D721Med (cell line): ENCODE measurements at regions not wholly inside any gene's neighbourhood (a gene's known extent, or its start where the extent isn't known, plus 50 kb on each side); places are given as distances from the start of the nearest gene placed in this dataset.

Source experiments
- DNase-seq: peaks from one replicate; pipeline ENCODE4 v3.0.0; 2011; ENCODE audit warnings: low spot score; ENCODE audit not compliant: insufficient read length
- FAIRE-seq: peaks from 2 replicates; lab custom pipeline; 2011; peaks lifted over from hg19 to GRCh38; lab: Jason Lieb, UNC
- TF ChIP-seq, protein P1 (sequence below): IDR thresholded peaks from 2 replicates; pipeline ENCODE4 v1.5.1; 2012; ENCODE audit warnings: mild to moderate bottlenecking, control low read depth; ENCODE audit not compliant: insufficient read depth; ENCODE audit errors: missing control alignments

- DNase-seq (no peak), FAIRE-seq (no peak)
- TF ChIP-seq, protein P1, sequence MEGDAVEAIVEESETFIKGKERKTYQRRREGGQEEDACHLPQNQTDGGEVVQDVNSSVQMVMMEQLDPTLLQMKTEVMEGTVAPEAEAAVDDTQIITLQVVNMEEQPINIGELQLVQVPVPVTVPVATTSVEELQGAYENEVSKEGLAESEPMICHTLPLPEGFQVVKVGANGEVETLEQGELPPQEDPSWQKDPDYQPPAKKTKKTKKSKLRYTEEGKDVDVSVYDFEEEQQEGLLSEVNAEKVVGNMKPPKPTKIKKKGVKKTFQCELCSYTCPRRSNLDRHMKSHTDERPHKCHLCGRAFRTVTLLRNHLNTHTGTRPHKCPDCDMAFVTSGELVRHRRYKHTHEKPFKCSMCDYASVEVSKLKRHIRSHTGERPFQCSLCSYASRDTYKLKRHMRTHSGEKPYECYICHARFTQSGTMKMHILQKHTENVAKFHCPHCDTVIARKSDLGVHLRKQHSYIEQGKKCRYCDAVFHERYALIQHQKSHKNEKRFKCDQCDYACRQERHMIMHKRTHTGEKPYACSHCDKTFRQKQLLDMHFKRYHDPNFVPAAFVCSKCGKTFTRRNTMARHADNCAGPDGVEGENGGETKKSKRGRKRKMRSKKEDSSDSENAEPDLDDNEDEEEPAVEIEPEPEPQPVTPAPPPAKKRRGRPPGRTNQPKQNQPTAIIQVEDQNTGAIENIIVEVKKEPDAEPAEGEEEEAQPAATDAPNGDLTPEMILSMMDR, result no peak
Measured at GRCh38 chr12:24270965-24271364, 321.5 kb upstream of the SOX5 start.

- DNase-seq, result no peak
- TF ChIP-seq, protein P1, result no peak
- FAIRE-seq, result no peak
Measured at GRCh38 chr12:24270464-24270863, 321.0 kb upstream of the SOX5 start.

DNA sequence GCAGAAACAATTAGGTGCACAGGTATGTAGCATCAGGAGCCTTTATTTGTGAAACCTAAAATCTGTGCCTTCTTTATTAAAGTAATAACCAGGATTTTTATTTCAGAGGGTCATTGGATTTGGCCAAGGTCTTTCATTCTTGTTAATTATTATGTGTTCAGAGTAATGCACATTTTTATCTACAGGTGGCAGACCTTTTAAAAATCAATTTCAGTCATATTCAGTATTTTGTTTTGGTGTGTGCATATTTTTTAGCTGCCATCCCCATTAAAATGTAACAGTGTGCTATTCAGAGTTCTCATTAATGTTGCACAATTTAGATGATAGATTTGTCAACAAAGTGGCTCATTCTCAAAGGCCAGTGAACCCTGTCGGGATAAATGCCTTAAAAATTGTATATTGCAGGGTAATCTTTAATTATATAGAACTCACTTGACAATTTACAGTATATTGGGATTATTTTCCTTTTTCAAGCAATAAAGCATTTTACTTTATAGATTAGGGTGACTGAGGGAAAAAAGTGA is 319.3 kb upstream of the SOX5 start:
- TF ChIP-seq, protein P1, result no peak
- FAIRE-seq, result no peak
- no peak for DNase-seq

DNA sequence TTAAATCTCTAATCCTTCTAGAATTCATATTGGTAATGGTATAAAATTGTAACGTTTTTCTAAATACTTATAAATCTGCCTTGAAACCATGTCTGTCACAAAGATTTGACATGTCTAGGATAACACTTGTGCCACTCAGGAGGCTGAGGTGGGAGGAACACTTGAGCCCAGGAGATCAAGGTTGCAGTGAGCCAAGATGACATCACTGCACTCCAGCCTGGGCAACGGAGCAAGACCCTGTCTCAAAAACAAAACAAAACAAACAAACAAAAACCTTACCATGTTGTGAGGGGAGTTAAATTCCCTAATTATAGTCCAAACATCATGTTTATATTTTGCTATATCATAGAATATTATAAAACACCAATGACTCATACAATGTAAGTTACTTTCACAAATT is 317.5 kb upstream of the SOX5 start:
- no peak for DNase-seq
- no peak for FAIRE-seq
- TF ChIP-seq, protein P1, result no peak

- TF ChIP-seq, protein P1, result no peak
- no peak for DNase-seq
- FAIRE-seq, result no peak
Measured at GRCh38 chr12:24256684-24257083, 307.2 kb upstream of the SOX5 start.

- TF ChIP-seq, protein P1, result no peak
Measured at GRCh38 chr12:24255920-24256665, 306.6 kb upstream of the SOX5 start.

GRCh38 chr12:24252602-24253001 is 303.1 kb upstream of the SOX5 start:
- FAIRE-seq, result no peak
- TF ChIP-seq, protein P1, result no peak
- no peak for DNase-seq

More at GRCh38 chr12:24255920-24256665, 306.6 kb upstream of the SOX5 start:
- DNase-seq (no peak), FAIRE-seq (no peak)
